IMR-90 (cell line): ENCODE measurements at regions not wholly inside any gene's neighbourhood (a gene's known extent, or its start where the extent isn't known, plus 50 kb on each side); places are given as distances from the start of the nearest gene placed in this dataset.

ENCODE experiments used
- ATAC-seq: fragments of 200-7000 bp; cut with Tn5 transposase; 2 replicates; pipeline ENCODE4 v1.9.1; 2020; ENCODE audit warnings: low read depth, mild to moderate bottlenecking, moderate library complexity
- BruUV-seq: library from RNA; stranded (reverse); fragments of 400-500 nt; replicated peaks from 2 replicates; lab custom pipeline; 2021; lab: Mats Ljungman, UMichigan
- CTCF ChIA-PET: fragments of 300-600 bp; formaldehyde crosslinking; extraction: SDS; loops from one replicate; lab custom pipeline; 2021; ENCODE audit warnings: antibody characterized with exemption; lab: Yijun Ruan, JAX
- POLR2A ChIA-PET: fragments of 300-600 bp; sonication (Branson Sonifier 250); formaldehyde crosslinking; loops from one replicate; lab custom pipeline; 2022; ENCODE audit warnings: antibody characterized with exemption; ENCODE audit not compliant: unreplicated experiment; lab: Charles Lee
- DNase-seq: peaks from one replicate; pipeline ENCODE4 v3.0.0; 2013
- H2AFZ ChIP-seq: replicated peaks from 2 replicates; pipeline ENCODE3; 2013; ENCODE audit warnings: low read length, mild to moderate bottlenecking; ENCODE audit not compliant: poor library complexity
- H2AK5ac ChIP-seq: 2 replicates; pipeline ENCODE4 v1.6.1; 2013; ENCODE audit warnings: low read depth, low read length, inconsistent platforms
- H2AK9ac ChIP-seq: replicated peaks from 2 replicates; pipeline ENCODE3; 2013; ENCODE audit warnings: mild to moderate bottlenecking, low read depth, low read length, moderate library complexity; ENCODE audit not compliant: poor library complexity
- H2BK120ac ChIP-seq: 2 replicates; pipeline ENCODE4 v1.6.1; 2013; ENCODE audit warnings: low read depth, low read length, inconsistent platforms
- H2BK15ac ChIP-seq: 3 replicates; pipeline ENCODE4 v1.6.1; 2013; ENCODE audit warnings: low read depth, low read length, inconsistent platforms
- H2BK20ac ChIP-seq: 2 replicates; pipeline ENCODE4 v1.6.1; 2013; ENCODE audit warnings: low read depth, mild to moderate bottlenecking, inconsistent platforms, low read length, moderate library complexity
- H2BK5ac ChIP-seq: 2 replicates; pipeline ENCODE4 v1.6.1; 2013; ENCODE audit warnings: mild to moderate bottlenecking, low read depth, low read length, inconsistent platforms; ENCODE audit not compliant: poor library complexity, severe bottlenecking
- H3K14ac ChIP-seq: replicated peaks from 2 replicates; pipeline ENCODE4 v1.6.1; 2013; ENCODE audit warnings: low read depth, low read length, inconsistent platforms
- H3K18ac ChIP-seq: 2 replicates; pipeline ENCODE4 v1.6.1; 2013; ENCODE audit warnings: low read depth, low read length, control low read depth
- H3K23ac ChIP-seq: 2 replicates; pipeline ENCODE4 v1.6.1; 2013; ENCODE audit warnings: low read depth, low read length, inconsistent platforms
- H3K27ac ChIP-seq: 2 replicates; pipeline ENCODE4 v1.5.1; 2013; ENCODE audit warnings: mild to moderate bottlenecking, control low read depth, low read length; ENCODE audit not compliant: insufficient read depth
- H3K27me3 ChIP-seq: 2 replicates; pipeline ENCODE4 v1.6.1; 2013; ENCODE audit warnings: low read length; ENCODE audit not compliant: control insufficient read depth, insufficient read depth
- H3K36me3 ChIP-seq: 2 replicates; pipeline ENCODE4 v1.6.1; 2013; ENCODE audit warnings: low read length, mixed read lengths; ENCODE audit not compliant: control insufficient read depth, insufficient read depth
- H3K4ac ChIP-seq: 2 replicates; pipeline ENCODE4 v1.6.1; 2013; ENCODE audit warnings: low read depth, low read length, inconsistent platforms
- H3K4me1 ChIP-seq: 2 replicates; pipeline ENCODE4 v1.6.1; 2013; ENCODE audit warnings: low read length, mixed read lengths; ENCODE audit not compliant: control insufficient read depth, insufficient read depth
- H3K4me2 ChIP-seq: 2 replicates; pipeline ENCODE4 v1.6.1; 2013; ENCODE audit warnings: low read depth, mild to moderate bottlenecking, control low read depth, low read length, moderate library complexity
- H3K4me3 ChIP-seq: 2 replicates; pipeline ENCODE4 v1.5.1; 2013; ENCODE audit warnings: low read depth, mild to moderate bottlenecking, control low read depth, low read length, moderate library complexity; ENCODE audit not compliant: insufficient read depth
- H3K56ac ChIP-seq: 2 replicates; pipeline ENCODE4 v1.6.1; 2013; ENCODE audit warnings: low read length, inconsistent platforms; ENCODE audit not compliant: insufficient read depth; ENCODE audit errors: extremely low read depth
- H3K79me1 ChIP-seq, 2 experiments: 2 replicates each; pipeline ENCODE4 v1.6.1; 2013; ENCODE audit warnings: low read length in 2 of 2, inconsistent platforms in 1 of 2, low read depth in 1 of 2
- H3K9ac ChIP-seq: 2 replicates; pipeline ENCODE4 v1.6.1; 2013; ENCODE audit warnings: low read depth, low read length, control low read depth
- H3K9me1 ChIP-seq: 2 replicates; pipeline ENCODE4 v1.6.1; 2013; ENCODE audit warnings: low read length, inconsistent platforms; ENCODE audit not compliant: insufficient read depth
- H3K9me3 ChIP-seq: 2 replicates; pipeline ENCODE4 v1.6.1; 2013; ENCODE audit warnings: low read length; ENCODE audit not compliant: control insufficient read depth, insufficient read depth
- H4K20me1 ChIP-seq: 2 replicates; pipeline ENCODE4 v1.6.1; 2013; ENCODE audit warnings: low read length, inconsistent platforms; ENCODE audit not compliant: insufficient read depth
- H4K5ac ChIP-seq: 2 replicates; pipeline ENCODE4 v1.6.1; 2013; ENCODE audit warnings: mild to moderate bottlenecking, low read depth, low read length, control low read depth
- H4K8ac ChIP-seq, 2 experiments: 2 replicates each; pipeline ENCODE4 v1.6.1; 2013; ENCODE audit warnings: low read depth in 2 of 2, low read length in 2 of 2, control low read depth in 1 of 2, inconsistent platforms in 1 of 2
- H4K91ac ChIP-seq: 2 replicates; pipeline ENCODE4 v1.6.1; 2013; ENCODE audit warnings: low read depth, low read length, inconsistent platforms; ENCODE audit not compliant: insufficient read depth
- BHLHE40 ChIP-seq: fragments of 150-350 bp; IDR thresholded peaks from 2 replicates; pipeline ENCODE4 v1.6.1; 2016; ENCODE audit warnings: mild to moderate bottlenecking, low read depth, low read length
- CEBPB ChIP-seq: IDR thresholded peaks from 2 replicates; pipeline ENCODE4 v1.6.1; 2012; ENCODE audit warnings: low read depth, low read length, improper control_type of control experiment
- CTCF ChIP-seq: conservative IDR thresholded peaks from 2 replicates; pipeline ENCODE4 v1.5.1; 2012; ENCODE audit warnings: mild to moderate bottlenecking, low read depth, low read length, improper control_type of control experiment
- FOS ChIP-seq: fragments of 150-350 bp; IDR thresholded peaks from 2 replicates; pipeline ENCODE4 v1.6.1; 2016; ENCODE audit warnings: low read depth, low read length
- MAFK ChIP-seq: IDR thresholded peaks from 2 replicates; pipeline ENCODE4 v1.6.1; 2012; ENCODE audit warnings: low read depth, low read length, improper control_type of control experiment
- RAD21 ChIP-seq: IDR thresholded peaks from 2 replicates; pipeline ENCODE4 v1.6.1; 2012; ENCODE audit warnings: low read length, improper control_type of control experiment
- RFX5 ChIP-seq: IDR thresholded peaks from 2 replicates; pipeline ENCODE4 v1.8.0; 2012; ENCODE audit warnings: low read depth, mild to moderate bottlenecking, low read length, moderate library complexity
- WGBS, 2 experiments: methylation state at CpG; one replicate each; pipeline versions ENCODE4 v1.1.5 to v1.1.7; 2013; ENCODE audit warnings: missing lambda C conversion rate in 2 of 2; ENCODE audit not compliant: insufficient read length in 1 of 2; ENCODE audit errors: extremely low coverage in 2 of 2; 5-methylcytosine and 5-hydroxymethylcytosine counted together
- dilution Hi-C: fragments of 300-500 bp; cut with HindIII; formaldehyde crosslinking; loops from one replicate; pipeline ENCODE4 v1.14.3; 2018; ENCODE audit warnings: low sequenced_read_pairs; ENCODE audit not compliant: unreplicated experiment
- in situ Hi-C: fragments of 300-500 bp; cut with MboI; formaldehyde crosslinking; loops from 3 replicates; pipeline ENCODE4 v1.14.3; 2019; ENCODE audit warnings: low sequenced_read_pairs, inconsistent platforms, mixed read lengths
- intact Hi-C: fragments of 100-400 bp; cut with micrococcal nuclease; formaldehyde crosslinking; loops from 2 replicates; pipeline ENCODE4 v1.10.0; 2022
- TF ChIP-seq, protein P1 (sequence below): fragments of 150-350 bp; IDR thresholded peaks from 2 replicates; pipeline ENCODE4 v1.6.1; 2017; ENCODE audit warnings: mild to moderate bottlenecking, antibody characterized with exemption, low read length, low read depth

GRCh38 chr2:142673836-142674235, 203.6 kb upstream of the KYNU start:
- Histone ChIP-seq H3K4ac (no peak overlapping the region), H2AK5ac (no peak overlapping the region), H3K36me3 (no peaks in the 10 kb centered on the region), H3K9me3 (no peaks in the 10 kb centered on the region), H3K79me1 (no peaks in the 10 kb centered on the region), H4K91ac (no peak overlapping the region), H3K23ac (no peak overlapping the region), H3K14ac (no peak overlapping the region), H4K5ac (no peak overlapping the region), H2BK20ac (no peak overlapping the region), H3K56ac (no peak overlapping the region), H3K9ac (no peak overlapping the region), H3K4me1 (no peaks in the 10 kb centered on the region), H3K9me1 (no peaks in the 10 kb centered on the region), H4K8ac (no peak overlapping the region), H2AK9ac (no peak overlapping the region), H3K27ac (no peak overlapping the region), H2BK120ac (no peak overlapping the region), H3K27me3 (no peaks in the 10 kb centered on the region), H2AFZ (no peak overlapping the region), H4K20me1 (no peaks in the 10 kb centered on the region), H2BK15ac (no peak overlapping the region), H3K18ac (no peak overlapping the region), H3K4me3 (no peak overlapping the region), H3K4me2 (no peak overlapping the region), H2BK5ac (no peak overlapping the region)
- no peak for DNase-seq
- dilution Hi-C loops (no loop called here), intact Hi-C loops (no loop called here), in situ Hi-C loops (no loop called here)
- no TSS peak for BruUV-seq
- no peak for ATAC-seq
- ChIA-PET CTCF (no interaction called here), POLR2A (interaction anchor here (0.6 kb wide), 1 partner anchor 56 kb away, joined by 3 read pairs; no protein-coding TSS in a partner anchor)
- no CpG with 5 or more reads among the region's 4 CpGs for WGBS, 2 experiments
- no peak for TF ChIP-seq BHLHE40
- TF ChIP-seq CEBPB = no peak
- TF ChIP-seq RAD21 = no peak
- TF ChIP-seq, protein P1, sequence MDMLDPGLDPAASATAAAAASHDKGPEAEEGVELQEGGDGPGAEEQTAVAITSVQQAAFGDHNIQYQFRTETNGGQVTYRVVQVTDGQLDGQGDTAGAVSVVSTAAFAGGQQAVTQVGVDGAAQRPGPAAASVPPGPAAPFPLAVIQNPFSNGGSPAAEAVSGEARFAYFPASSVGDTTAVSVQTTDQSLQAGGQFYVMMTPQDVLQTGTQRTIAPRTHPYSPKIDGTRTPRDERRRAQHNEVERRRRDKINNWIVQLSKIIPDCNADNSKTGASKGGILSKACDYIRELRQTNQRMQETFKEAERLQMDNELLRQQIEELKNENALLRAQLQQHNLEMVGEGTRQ = no peak
- no peak for TF ChIP-seq FOS
- TF ChIP-seq MAFK = no peak
- TF ChIP-seq CTCF = no peak
- TF ChIP-seq RFX5 = no peak
